Stimulated activated CD8-positive, alpha-beta memory T cell treated with anti-CD3 and anti-CD28 coated beads, Interleukin-2, amount 100 ng/mL, for 1 hour (primary cell): ENCODE measurements at regions not wholly inside any gene's neighbourhood (a gene's known extent, or its start where the extent isn't known, plus 50 kb on each side); places are given as distances from the start of the nearest gene placed in this dataset.
"Not testable (repeated sequence)": the region's sequence is repeated elsewhere in the genome, so short reads cannot be mapped to it uniquely, and the experiment has no call there.

Source experiments
- DNase-seq, 2 donors: peaks; one replicate each; pipeline ENCODE4 v3.0.0-alpha.2; 2020; ENCODE audit warnings: low read depth in 2 of 2

- DNase-seq, result no peak
Measured at GRCh38 chr22:48500471-48501230, 1327.0 kb downstream of the BRD1 start.

GRCh38 chr22:48499456-48500425, 1327.9 kb downstream of the BRD1 start:
- no peak for DNase-seq

- no peak for DNase-seq
Measured at GRCh38 chr22:48498526-48499331, 1328.9 kb downstream of the BRD1 start.

DNA sequence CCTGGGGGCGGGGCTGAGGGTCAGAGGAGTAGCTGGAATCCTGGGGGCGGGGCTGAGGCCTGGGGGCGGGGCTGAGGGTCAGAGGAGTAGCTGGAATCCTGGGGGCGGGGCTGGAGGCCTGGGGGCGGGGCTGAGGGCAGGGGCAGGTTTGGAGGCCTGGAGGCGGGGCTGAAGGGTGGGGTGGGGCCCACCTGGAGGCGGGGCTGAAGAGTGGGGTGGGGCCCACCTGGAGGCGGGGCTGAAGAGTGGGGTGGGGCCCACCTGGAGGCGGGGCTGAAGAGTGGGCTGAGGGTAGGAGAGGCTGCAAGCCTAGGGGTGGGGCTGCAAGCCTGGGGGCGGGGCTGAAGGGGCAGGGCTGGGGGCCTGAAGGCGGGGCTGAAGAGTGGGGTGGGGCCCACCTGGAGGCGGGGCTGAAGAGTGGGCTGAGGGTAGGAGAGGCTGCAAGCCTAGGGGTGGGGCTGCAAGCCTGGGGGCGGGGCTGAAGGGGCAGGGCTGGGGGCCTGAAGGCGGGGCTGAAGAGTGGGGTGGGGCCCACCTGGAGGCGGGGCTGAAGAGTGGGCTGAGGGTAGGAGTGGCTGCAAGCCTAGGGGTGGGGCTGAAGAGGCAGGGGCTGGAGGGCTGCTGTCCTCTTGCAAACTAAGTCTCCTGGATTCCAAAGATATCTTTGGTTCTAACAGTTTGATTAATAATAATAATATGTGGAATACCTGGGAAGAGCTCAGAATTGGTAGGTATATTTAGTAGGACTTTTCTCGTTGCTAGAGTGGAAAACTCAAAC, 1329.7 kb downstream of the BRD1 start:
- not testable (repeated sequence) for DNase-seq

DNA sequence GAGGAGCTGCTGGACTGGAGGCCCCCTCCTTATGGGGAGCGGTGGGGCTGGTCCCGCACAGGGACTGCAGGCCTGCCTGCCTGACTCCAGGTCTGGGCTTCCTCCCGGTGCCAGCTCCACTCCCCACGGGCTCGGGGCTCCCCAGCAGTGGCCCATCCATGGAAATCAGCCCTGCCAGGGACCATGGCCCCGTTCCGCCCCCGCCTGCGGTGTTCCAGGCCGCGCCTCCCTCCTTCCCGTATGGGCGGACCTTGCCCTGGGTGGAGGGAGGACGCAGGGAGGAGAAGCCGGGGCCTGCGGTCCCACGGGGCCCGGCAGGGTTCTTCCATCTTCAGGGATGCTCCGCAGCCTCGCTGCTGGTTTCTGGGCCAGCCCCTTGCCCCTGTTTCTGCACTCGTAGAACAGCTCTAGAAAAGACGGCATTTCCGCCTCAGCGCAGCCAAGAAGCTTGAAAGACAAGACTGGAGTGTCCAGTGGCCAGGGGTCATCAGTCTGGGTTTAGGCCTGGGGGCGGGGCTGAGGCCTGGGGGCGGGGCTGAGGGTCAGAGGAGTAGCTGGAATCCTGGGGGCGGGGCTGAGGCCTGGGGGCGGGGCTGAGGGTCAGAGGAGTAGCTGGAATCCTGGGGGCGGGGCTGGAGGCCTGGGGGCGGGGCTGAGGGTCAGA, 1330.6 kb downstream of the BRD1 start:
- no peak for DNase-seq

GRCh38 chr22:48496226-48496845, 1331.3 kb downstream of the BRD1 start:
- DNase-seq, result no peak

GRCh38 chr22:48495751-48496080, 1332.0 kb downstream of the BRD1 start:
- no peak for DNase-seq

- no peak for DNase-seq
Measured at GRCh38 chr22:48494968-48495750, 1332.5 kb downstream of the BRD1 start.

- no peak for DNase-seq
Measured at GRCh38 chr22:48494256-48494967, 1333.3 kb downstream of the BRD1 start.

DNA sequence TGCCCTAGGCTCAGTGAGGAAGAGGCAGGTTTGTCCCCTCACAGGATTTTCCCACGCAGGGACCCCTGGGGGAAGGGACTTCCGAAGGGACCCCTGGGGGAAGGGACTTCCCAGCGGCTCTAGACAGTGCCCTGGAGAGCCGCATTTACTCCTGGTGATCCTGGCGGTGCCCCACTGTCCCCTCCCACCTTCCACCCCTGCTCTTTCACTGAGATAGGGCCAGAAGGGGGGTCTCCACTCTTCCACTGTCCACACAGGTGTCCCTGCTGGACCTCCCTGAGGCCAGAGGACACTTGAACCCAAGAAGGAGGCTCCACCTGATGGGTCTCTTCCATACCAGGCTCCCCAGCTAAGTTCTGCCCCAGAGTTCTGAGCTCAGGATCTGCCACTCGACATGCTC, 1333.9 kb downstream of the BRD1 start:
- DNase-seq, result no peak

DNA sequence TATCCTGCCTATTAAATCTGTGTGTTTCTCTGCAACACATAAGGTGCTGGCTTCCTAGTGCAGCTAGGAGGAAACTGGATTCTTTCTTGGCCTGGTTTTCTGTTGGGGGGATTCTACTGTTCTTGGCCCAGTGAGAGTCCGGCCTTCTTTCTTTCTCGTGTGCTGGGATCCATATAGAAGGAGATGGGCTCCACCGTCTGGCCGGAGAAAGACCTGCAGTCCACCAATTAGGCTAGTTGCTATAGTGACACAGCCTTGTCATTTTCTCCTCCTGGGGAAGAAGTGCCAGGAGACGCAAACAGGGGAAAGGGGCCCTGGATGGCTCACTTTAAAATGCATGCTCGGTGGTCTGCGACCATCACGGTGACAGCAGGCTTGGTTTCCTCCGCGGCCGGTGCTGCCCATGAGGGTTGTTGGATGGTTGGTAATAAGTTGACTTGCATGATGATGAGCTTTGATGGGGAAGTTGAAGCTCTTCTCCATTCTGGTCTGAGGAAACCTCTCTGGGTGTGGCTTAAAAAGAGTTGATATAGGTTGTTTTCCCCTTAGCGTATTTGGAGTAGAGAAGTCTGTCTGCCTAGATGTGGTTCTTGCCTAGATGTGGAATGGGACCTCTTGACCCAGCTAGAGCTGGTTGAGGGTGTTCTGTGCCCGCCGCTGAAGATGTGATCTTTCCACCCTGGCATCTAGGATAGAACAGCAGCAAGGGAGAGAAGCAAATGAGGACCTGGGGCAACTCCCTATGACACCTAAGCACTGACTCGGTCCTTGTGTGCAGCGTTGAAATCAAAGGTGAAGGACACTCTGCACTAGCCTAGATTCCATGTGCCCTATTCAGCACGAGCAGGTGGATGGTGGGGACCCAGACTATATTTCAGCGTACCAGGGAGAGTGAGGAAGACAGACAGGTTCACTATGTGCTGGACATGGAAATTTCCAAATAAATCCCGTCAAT, 1335.0 kb downstream of the BRD1 start:
- DNase-seq, result no peak

GRCh38 chr22:48491451-48491941, 1336.2 kb downstream of the BRD1 start:
- DNase-seq, result no peak

DNA sequence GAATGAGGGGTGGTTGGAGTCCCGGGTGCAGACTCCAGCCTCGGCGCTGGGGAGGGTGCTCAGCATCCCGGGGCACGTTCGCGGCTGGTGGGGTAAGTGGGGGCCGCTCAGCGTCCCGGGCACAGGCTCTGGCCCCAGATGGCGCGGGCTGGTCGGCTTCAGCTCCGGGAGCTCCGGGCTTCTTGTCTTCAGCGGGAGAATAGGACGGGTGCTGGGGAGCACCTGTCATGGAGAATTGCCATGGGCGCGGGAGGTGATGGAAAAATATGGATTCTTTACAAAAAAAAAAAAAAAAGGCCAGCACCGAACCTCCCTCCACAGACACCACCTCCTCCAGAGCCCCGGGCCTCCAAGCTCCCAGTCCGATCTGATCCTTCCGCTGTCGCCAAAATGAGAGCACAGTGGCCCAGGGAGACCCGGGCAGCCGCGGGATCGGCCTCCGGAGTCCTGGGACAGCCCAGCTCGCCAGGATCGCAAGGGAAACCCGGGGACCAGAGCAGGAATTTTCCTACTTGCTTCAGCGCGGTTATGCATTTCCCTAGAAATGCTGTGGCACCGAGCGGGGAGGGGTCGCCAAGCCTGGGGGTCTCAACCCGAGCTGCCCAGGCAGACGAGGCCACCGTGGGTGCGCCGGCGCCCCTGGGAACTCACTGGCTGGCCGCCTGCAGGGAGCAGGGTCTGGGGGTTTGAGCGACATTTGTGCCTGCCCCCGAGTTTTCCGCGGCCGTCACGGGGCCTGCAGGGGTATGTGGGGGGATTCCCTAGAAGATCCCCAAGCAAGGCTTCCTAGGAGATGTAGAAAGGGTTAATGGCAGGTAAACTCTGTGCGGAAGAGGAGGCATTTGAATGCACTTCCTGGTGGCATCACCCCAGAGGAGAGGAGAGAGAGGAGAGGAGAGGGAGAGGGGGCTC, 1336.9 kb downstream of the BRD1 start:
- DNase-seq, result no peak

DNA sequence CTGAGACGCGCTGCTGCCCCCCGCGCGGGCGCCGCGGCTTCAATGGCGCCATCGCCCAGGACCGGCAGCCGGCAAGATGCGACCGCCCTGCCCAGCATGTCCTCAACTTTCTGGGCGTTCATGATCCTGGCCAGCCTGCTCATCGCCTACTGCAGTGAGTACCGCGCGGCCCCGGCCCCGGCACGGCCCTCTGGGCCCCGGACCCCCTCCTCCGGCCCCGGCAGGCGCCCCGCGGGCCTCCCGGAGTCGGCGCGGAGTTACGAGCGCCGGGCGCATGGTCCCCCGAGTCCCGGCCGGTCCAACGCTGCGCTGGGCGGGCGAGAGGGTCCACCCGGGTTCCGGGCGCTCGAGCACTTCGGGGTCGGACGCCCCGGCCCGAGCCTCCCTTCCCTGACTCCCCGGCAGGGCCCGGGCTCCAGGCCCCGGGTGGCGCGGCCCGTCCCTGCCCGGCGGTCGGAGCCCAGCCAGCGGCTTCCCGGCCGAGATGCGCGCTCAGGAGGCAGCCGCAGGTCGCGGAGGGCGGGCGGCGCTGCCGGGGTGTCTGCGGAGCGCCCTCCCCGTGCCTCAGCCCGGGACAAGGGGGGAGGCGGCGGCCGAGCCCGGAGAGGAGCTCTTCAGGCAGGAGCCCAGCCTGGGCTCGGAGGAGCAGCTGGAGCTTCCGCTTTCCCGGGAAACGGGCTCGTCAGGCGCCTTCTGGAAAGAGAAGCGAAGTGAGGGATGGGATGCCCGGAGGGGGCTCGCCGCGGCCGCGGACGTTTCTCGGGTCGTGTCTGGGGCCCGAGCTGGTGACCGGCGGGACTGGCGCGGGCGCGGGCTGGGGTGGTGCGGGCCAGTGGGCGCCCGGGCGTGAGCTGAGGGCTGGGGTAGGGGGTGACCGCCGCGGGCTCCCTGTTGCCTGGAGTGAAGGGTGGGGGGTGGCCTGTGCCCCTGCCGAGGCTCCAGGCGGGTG, 1337.8 kb downstream of the BRD1 start:
- no peak for DNase-seq
